ENCODE measurements at regions not wholly inside any gene's neighbourhood (a gene's known extent, or its start where the extent isn't known, plus 50 kb on each side); places are given as distances from the start of the nearest gene placed in this dataset.
A peak's percentile ranks its signal among the peaks of the same experiment; 100 is the strongest.

DNA sequence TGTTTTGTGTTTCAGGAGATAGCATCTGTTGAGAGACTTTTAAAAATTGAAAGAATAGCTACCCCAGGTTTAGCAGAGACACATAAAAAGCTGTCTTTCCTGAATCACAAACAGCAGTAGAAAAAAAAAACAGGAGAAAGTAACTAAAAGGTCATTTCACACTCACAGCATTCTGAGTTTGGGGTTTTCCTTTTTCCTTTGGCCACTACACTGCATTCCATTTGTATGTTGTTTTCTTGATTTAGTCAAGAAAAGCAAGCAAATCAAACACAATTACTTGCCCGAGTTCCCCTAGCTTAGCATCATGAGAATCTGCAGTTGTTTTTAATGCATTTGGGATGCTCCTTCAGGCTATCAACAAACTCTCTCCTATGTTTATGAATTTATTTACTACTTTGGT is 161.0 kb downstream of the KCTD12 start:
- TF ChIP-seq CTCF (conservative IDR thresholded peaks at IDR 0.05; ENCODE audit: low read depth, low read length) = no peak
- DNase-seq (ENCODE audit: low read depth) = peak; percentile 78
- H3K4me3 ChIP-seq (ENCODE audit: low read depth, low read length) = no peak overlapping the region

- DNase-seq (ENCODE audit: low read depth) = no peak
- no peak for TF ChIP-seq CTCF (conservative IDR thresholded peaks at IDR 0.05; ENCODE audit: low read depth, low read length)
- H3K4me3 ChIP-seq (ENCODE audit: low read depth, low read length) = no peak overlapping the region
Measured at GRCh38 chr13:76724421-76724820, 161.8 kb downstream of the KCTD12 start.

GRCh38 chr13:76723551-76724232 is 162.5 kb downstream of the KCTD12 start:
- DNase-seq (ENCODE audit: low read depth) = peak; percentile 91
- TF ChIP-seq CTCF (conservative IDR thresholded peaks at IDR 0.05; ENCODE audit: low read depth, low read length) = no peak
- H3K4me3 ChIP-seq (ENCODE audit: low read depth, low read length) = no peak overlapping the region

GRCh38 chr13:76722782-76723181 is 163.4 kb downstream of the KCTD12 start:
- H3K4me3 ChIP-seq (ENCODE audit: low read depth, low read length) = no peak overlapping the region
- TF ChIP-seq CTCF (conservative IDR thresholded peaks at IDR 0.05; ENCODE audit: low read depth, low read length) = no peak
- DNase-seq (ENCODE audit: low read depth) = no peak

DNA sequence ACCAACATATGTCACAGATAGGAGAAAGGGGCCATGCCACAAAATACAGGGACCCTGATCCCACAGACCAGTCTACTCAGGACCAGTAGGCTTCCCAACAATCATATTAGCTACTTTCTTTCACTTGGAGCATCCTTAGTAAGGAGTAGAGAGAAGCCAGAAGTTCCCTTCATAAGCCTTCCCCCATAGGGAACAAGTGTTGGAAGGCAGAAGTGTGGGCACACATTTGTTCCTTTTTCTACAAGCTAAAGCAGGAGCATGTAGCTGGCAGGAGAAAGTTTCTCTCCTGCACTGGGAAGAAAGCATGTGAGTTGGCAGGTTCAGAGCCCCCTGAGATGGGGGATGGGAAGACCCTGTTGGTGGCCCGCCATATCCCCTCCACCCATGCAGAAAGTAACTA is 165.4 kb downstream of the KCTD12 start:
- no peak for TF ChIP-seq CTCF (conservative IDR thresholded peaks at IDR 0.05; ENCODE audit: low read depth, low read length)
- no peak overlapping the region for H3K4me3 ChIP-seq (ENCODE audit: low read depth, low read length)
- DNase-seq (ENCODE audit: low read depth) = no peak

DNA sequence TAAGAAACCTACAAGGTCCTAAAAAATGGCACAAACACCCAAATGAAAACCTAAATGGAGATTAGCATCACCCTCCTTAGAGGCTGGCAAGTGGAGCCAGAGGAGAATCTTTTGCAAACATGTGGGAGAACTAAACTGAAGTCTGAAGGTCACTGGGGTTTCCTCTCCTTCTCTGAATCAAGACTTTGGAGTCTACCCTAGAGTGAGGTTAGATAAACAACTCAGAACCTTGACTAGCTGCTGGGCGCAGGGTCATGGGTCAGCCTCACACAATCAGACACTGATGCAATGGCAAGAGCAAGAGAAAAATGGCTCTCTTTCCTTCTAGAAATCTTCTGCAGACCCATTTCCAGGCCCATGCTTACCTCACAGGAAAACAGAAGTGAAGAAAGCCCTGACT is 165.8 kb downstream of the KCTD12 start:
- no peak for TF ChIP-seq CTCF (conservative IDR thresholded peaks at IDR 0.05; ENCODE audit: low read depth, low read length)
- no peak overlapping the region for H3K4me3 ChIP-seq (ENCODE audit: low read depth, low read length)
- DNase-seq (ENCODE audit: low read depth) = peak; percentile 26

GRCh38 chr13:76719955-76720354 is 166.2 kb downstream of the KCTD12 start:
- no peak overlapping the region for H3K4me3 ChIP-seq (ENCODE audit: low read depth, low read length)
- no peak for DNase-seq (ENCODE audit: low read depth)
- no peak for TF ChIP-seq CTCF (conservative IDR thresholded peaks at IDR 0.05; ENCODE audit: low read depth, low read length)
